ENCODE measurements at regions not wholly inside any gene's neighbourhood (a gene's known extent, or its start where the extent isn't known, plus 50 kb on each side); places are given as distances from the start of the nearest gene placed in this dataset.

GRCh38 chr3:59136081-59136480 is 86.3 kb upstream of the CFAP20DC start:
- TF ChIP-seq TAF1 (IDR thresholded peaks at IDR 0.05; ENCODE audit: borderline replicate concordance, insufficient read depth, low read length) (no peak), POLR2AphosphoS5 (IDR thresholded peaks at IDR 0.05; ENCODE audit: low read depth, low read length) (no peak)
